PC-3 (cell line): ENCODE measurements at regions not wholly inside any gene's neighbourhood (a gene's known extent, or its start where the extent isn't known, plus 50 kb on each side); places are given as distances from the start of the nearest gene placed in this dataset.
A peak's percentile ranks its signal among the peaks of the same experiment; 100 is the strongest.

ENCODE experiments used
- ATAC-seq: fragments of 200-7000 bp; cut with Tn5 transposase; 2 replicates; pipeline ENCODE4 v1.9.1; 2020; ENCODE audit warnings: mild to moderate bottlenecking, moderate library complexity
- BruUV-seq: library from RNA; stranded (reverse); fragments of 400-500 nt; replicated peaks from 2 replicates; lab custom pipeline; 2021; lab: Mats Ljungman, UMichigan
- CTCF ChIA-PET: fragments of 300-600 bp; sonication (Branson Sonifier 250); formaldehyde crosslinking; loops from one replicate; lab custom pipeline; 2022; ENCODE audit warnings: antibody characterized with exemption; lab: Charles Lee
- POLR2A ChIA-PET: fragments of 300-600 bp; sonication (Branson Sonifier 250); formaldehyde crosslinking; loops from one replicate; lab custom pipeline; 2022; ENCODE audit warnings: antibody characterized with exemption; ENCODE audit not compliant: unreplicated experiment; lab: Charles Lee
- DNase-seq: peaks from one replicate; pipeline ENCODE4 v3.0.0-alpha.2; 2015
- H2AFZ ChIP-seq: fragments of 300-600 bp; sonication (generic); 2 replicates; pipeline ENCODE4 v1.6.0; 2016; ENCODE audit warnings: antibody characterized with exemption, low read length
- H3F3A ChIP-seq: fragments of 300-600 bp; sonication (generic); one replicate; pipeline ENCODE4 v1.6.0; 2017; ENCODE audit warnings: antibody characterized with exemption, low read length, control low read depth, mild to moderate bottlenecking; ENCODE audit not compliant: unreplicated experiment
- H3K27ac ChIP-seq: fragments of 300-600 bp; sonication (generic); 2 replicates; pipeline ENCODE4 v1.5.1; 2016; ENCODE audit warnings: mild to moderate bottlenecking, low read length
- H3K27me3 ChIP-seq: fragments of 300-600 bp; sonication (generic); 2 replicates; pipeline ENCODE4 v1.6.1; 2016; ENCODE audit warnings: low read length, mixed read lengths
- H3K36me3 ChIP-seq: fragments of 300-600 bp; sonication (generic); 2 replicates; pipeline ENCODE4 v1.6.1; 2016; ENCODE audit warnings: low read depth, mixed run types, low read length, mixed read lengths
- H3K4me1 ChIP-seq: fragments of 300-600 bp; sonication (generic); 2 replicates; pipeline ENCODE4 v1.5.1; 2016; ENCODE audit warnings: low read length; ENCODE audit not compliant: insufficient read depth
- H3K4me2 ChIP-seq: fragments of 300-600 bp; sonication (generic); 2 replicates; pipeline ENCODE4 v1.6.0; 2016; ENCODE audit warnings: low read length
- H3K4me3 ChIP-seq: fragments of 300-600 bp; sonication (generic); 2 replicates; pipeline ENCODE4 v1.5.1; 2016; ENCODE audit warnings: mild to moderate bottlenecking, low read length, mixed read lengths
- H3K79me2 ChIP-seq: fragments of 300-600 bp; sonication (generic); 2 replicates; pipeline ENCODE4 v1.6.1; 2017; ENCODE audit warnings: low read length, mixed read lengths
- H3K9ac ChIP-seq: fragments of 300-600 bp; sonication (generic); 2 replicates; pipeline ENCODE4 v1.6.0; 2016; ENCODE audit warnings: mild to moderate bottlenecking, low read length
- H3K9me2 ChIP-seq: fragments of 300-600 bp; sonication (generic); replicated peaks from 2 replicates; pipeline ENCODE4 v1.6.1; 2016; ENCODE audit warnings: mixed run types, low read length, mixed read lengths
- H3K9me3 ChIP-seq: fragments of 300-600 bp; sonication (generic); 2 replicates; pipeline ENCODE4 v1.6.1; 2016; ENCODE audit warnings: low read length, mixed read lengths
- H4K20me1 ChIP-seq: fragments of 300-600 bp; sonication (generic); 2 replicates; pipeline ENCODE4 v1.6.1; 2016; ENCODE audit warnings: low read length, mixed read lengths
- CTCF ChIP-seq: fragments of 300-600 bp; sonication (generic); conservative IDR thresholded peaks from 2 replicates; pipeline ENCODE4 v1.5.1; 2017; ENCODE audit warnings: antibody characterized with exemption, low read depth, mild to moderate bottlenecking, low read length
- EZH2 ChIP-seq: fragments of 300-600 bp; sonication (generic); IDR thresholded peaks from one replicate; pipeline ENCODE4 v1.6.1; 2017; ENCODE audit warnings: antibody characterized with exemption, mild to moderate bottlenecking, low read length; ENCODE audit not compliant: unreplicated experiment
- EZH2phosphoT487 ChIP-seq: fragments of 300-600 bp; sonication (generic); IDR thresholded peaks from 2 replicates; pipeline ENCODE4 v1.6.1; 2018; ENCODE audit warnings: mild to moderate bottlenecking, antibody characterized with exemption, low read length, borderline replicate concordance
- intact Hi-C: fragments of 100-400 bp; cut with micrococcal nuclease; formaldehyde crosslinking; loops from 2 replicates; pipeline ENCODE4 v1.9.0; 2023

- H4K20me1 ChIP-seq: no peaks in the 10 kb centered on the region
- peak overlapping the region; percentile 16 for H3K27ac ChIP-seq
- ChIA-PET CTCF (interaction anchor here (0.7 kb wide), 1 partner anchor 199 kb away, joined by 4 read pairs; no protein-coding TSS in a partner anchor), POLR2A (no interaction called here)
- no peak overlapping the region for H3K4me2 ChIP-seq
- DNase-seq: no peak
- H3K27me3 ChIP-seq: no peaks in the 10 kb centered on the region
- H3K9ac ChIP-seq: no peak overlapping the region
- intact Hi-C loops: no loop called here
- no peak overlapping the region for H2AFZ ChIP-seq
- H3F3A ChIP-seq: no peaks in the 10 kb centered on the region
- BruUV-seq: no TSS peak
- H3K36me3 ChIP-seq: no peaks in the 10 kb centered on the region
- TF ChIP-seq EZH2phosphoT487 (no peak), CTCF (no peak), EZH2 (no peak)
- no peaks in the 10 kb centered on the region for H3K9me2 ChIP-seq
- ATAC-seq: no peak
- H3K4me3 ChIP-seq: no peak overlapping the region
- no peaks in the 10 kb centered on the region for H3K79me2 ChIP-seq
- H3K9me3 ChIP-seq: no peaks in the 10 kb centered on the region
- H3K4me1 ChIP-seq: peaks cover 27% of the 10 kb centered on the region
These were observed 111.5 kb upstream of the RPS6KA2 start for GRCh38 chr6:166738386-166739116.

- no TSS peak for BruUV-seq
- TF ChIP-seq CTCF: no peak
- no peak for TF ChIP-seq EZH2
- TF ChIP-seq EZH2phosphoT487: no peak
- peak overlapping the region; percentile 36; the same call in 1 of the 2 replicates for H3K9ac ChIP-seq
- H3K9me2 ChIP-seq: no peaks in the 10 kb centered on the region
- H3F3A ChIP-seq: no peaks in the 10 kb centered on the region
- no peaks in the 10 kb centered on the region for H3K27me3 ChIP-seq
- H3K9me3 ChIP-seq: no peaks in the 10 kb centered on the region
- ChIA-PET POLR2A (interaction anchor here (0.5 kb wide), 1 partner anchor 220 kb away, joined by 4 read pairs; no protein-coding TSS in a partner anchor), CTCF (no interaction called here)
- no peak for ATAC-seq
- H3K4me2 ChIP-seq: peak overlapping the region; percentile 37; the same call in 1 of the 2 replicates
- no peak overlapping the region for H3K4me3 ChIP-seq
- H3K27ac ChIP-seq: peak overlapping the region; percentile 82
- H4K20me1 ChIP-seq: no peaks in the 10 kb centered on the region
- no peaks in the 10 kb centered on the region for H3K36me3 ChIP-seq
- peaks cover 27% of the 10 kb centered on the region for H3K4me1 ChIP-seq
- no peaks in the 10 kb centered on the region for H3K79me2 ChIP-seq
- intact Hi-C loops: no loop called here
- peak overlapping the region; percentile 21; the same call in 1 of the 2 replicates for H2AFZ ChIP-seq
- DNase-seq: no peak
These were observed 110.2 kb upstream of the RPS6KA2 start for GRCh38 chr6:166737261-166737660.

GRCh38 chr6:166736634-166737033 is 109.6 kb upstream of the RPS6KA2 start:
- peak overlapping the region; percentile 82 for H3K27ac ChIP-seq
- CTCF ChIA-PET: no interaction called here
- peak overlapping the region; percentile 49; the same call in 1 of the 2 replicates for H3K9ac ChIP-seq
- no TSS peak for BruUV-seq
- H3K9me2 ChIP-seq: no peaks in the 10 kb centered on the region
- TF ChIP-seq EZH2 (no peak), EZH2phosphoT487 (no peak), CTCF (no peak)
- ATAC-seq: peak; percentile 92
- H3K79me2 ChIP-seq: no peaks in the 10 kb centered on the region
- peaks cover 27% of the 10 kb centered on the region for H3K4me1 ChIP-seq
- DNase-seq: peak; percentile 80
- H2AFZ ChIP-seq: peak overlapping the region; percentile 27
- POLR2A ChIA-PET: interaction anchor here (0.5 to 0.8 kb wide), 2 partner anchors 110 to 220 kb away, joined by 4 to 26 read pairs; no protein-coding TSS in a partner anchor
- no peaks in the 10 kb centered on the region for H3K27me3 ChIP-seq
- H3K36me3 ChIP-seq: no peaks in the 10 kb centered on the region
- H4K20me1 ChIP-seq: no peaks in the 10 kb centered on the region
- H3K4me2 ChIP-seq: peak overlapping the region; percentile 57
- no peaks in the 10 kb centered on the region for H3K9me3 ChIP-seq
- no peaks in the 10 kb centered on the region for H3F3A ChIP-seq
- H3K4me3 ChIP-seq: no peak overlapping the region
- intact Hi-C loops: no loop called here
